GM23338 (cell line): ENCODE measurements at regions not wholly inside any gene's neighbourhood (a gene's known extent, or its start where the extent isn't known, plus 50 kb on each side); places are given as distances from the start of the nearest gene placed in this dataset.

Source experiments
- ATAC-seq: fragments of 200-7000 bp; cut with Tn5 transposase; 3 replicates; pipeline ENCODE4 v1.9.1; 2020
- DNase-seq: peaks from one replicate; pipeline ENCODE4 v3.0.0-alpha.2; 2015; ENCODE audit warnings: low spot score
- H2AFZ ChIP-seq: fragments of 200-600 bp; sonication (generic); 2 replicates; pipeline ENCODE4 v1.8.0; 2016; ENCODE audit warnings: antibody characterized with exemption, mild to moderate bottlenecking, moderate library complexity
- H3F3A ChIP-seq: fragments of 200-600 bp; sonication (generic); replicated peaks from 2 replicates; pipeline ENCODE4 v1.8.0; 2017; ENCODE audit warnings: antibody characterized with exemption, mixed run types, low read depth
- H3K27ac ChIP-seq: fragments of 200-600 bp; sonication (generic); 2 replicates; pipeline ENCODE4 v1.6.1; 2016; ENCODE audit warnings: low read depth
- H3K27me3 ChIP-seq: fragments of 200-600 bp; sonication (generic); 2 replicates; pipeline ENCODE4 v1.8.0; 2016; ENCODE audit warnings: mild to moderate bottlenecking, mixed run types, moderate library complexity; ENCODE audit not compliant: insufficient read depth
- H3K36me3 ChIP-seq: fragments of 200-600 bp; sonication (generic); 2 replicates; pipeline ENCODE4 v1.8.0; 2016; ENCODE audit warnings: mild to moderate bottlenecking; ENCODE audit not compliant: insufficient read depth
- H3K4me1 ChIP-seq: fragments of 200-600 bp; sonication (generic); 2 replicates; pipeline ENCODE4 v1.8.0; 2016; ENCODE audit warnings: mild to moderate bottlenecking, moderate library complexity; ENCODE audit not compliant: insufficient read depth
- H3K4me2 ChIP-seq: fragments of 200-600 bp; sonication (generic); 2 replicates; pipeline ENCODE4 v1.7.1; 2017; ENCODE audit warnings: mixed run types
- H3K4me3 ChIP-seq: fragments of 200-600 bp; sonication (generic); 2 replicates; pipeline ENCODE4 v1.6.1; 2016; ENCODE audit warnings: mixed run types
- H3K79me2 ChIP-seq: fragments of 200-600 bp; sonication (generic); replicated peaks from 2 replicates; pipeline ENCODE4 v1.8.0; 2017; ENCODE audit warnings: mild to moderate bottlenecking; ENCODE audit not compliant: insufficient read depth
- H3K9me2 ChIP-seq: fragments of 200-600 bp; sonication (generic); 2 replicates; pipeline ENCODE4 v1.8.0; 2017; ENCODE audit not compliant: insufficient read depth
- H4K20me1 ChIP-seq: fragments of 200-600 bp; sonication (generic); replicated peaks from 2 replicates; pipeline ENCODE4 v1.8.0; 2017; ENCODE audit warnings: mild to moderate bottlenecking; ENCODE audit not compliant: insufficient read depth
- H3K27ac Mint-ChIP-seq: 2 replicates; pipeline ENCODE4 v1.8.0; 2020; ENCODE audit warnings: inconsistent platforms, mild to moderate bottlenecking, moderate library complexity, mixed read lengths
- H3K27me3 Mint-ChIP-seq: 3 replicates; pipeline ENCODE4 v1.8.0; 2022; ENCODE audit warnings: low read depth, mild to moderate bottlenecking, moderate library complexity, mixed read lengths, inconsistent platforms; ENCODE audit not compliant: insufficient read depth, poor library complexity
- H3K36me3 Mint-ChIP-seq: 3 replicates; pipeline ENCODE4 v1.8.0; 2021; ENCODE audit warnings: low read depth, mild to moderate bottlenecking, inconsistent platforms, moderate library complexity, mixed read lengths
- H3K4me1 Mint-ChIP-seq: 3 replicates; pipeline ENCODE4 v1.8.0; 2020; ENCODE audit warnings: mild to moderate bottlenecking, inconsistent platforms, mixed read lengths
- H3K4me3 Mint-ChIP-seq: 3 replicates; pipeline ENCODE4 v1.8.0; 2021; ENCODE audit warnings: moderate library complexity, mild to moderate bottlenecking, inconsistent platforms, mixed read lengths
- H3K9me3 Mint-ChIP-seq: 3 replicates; pipeline ENCODE4 v1.8.0; 2020; ENCODE audit warnings: moderate library complexity, mild to moderate bottlenecking, inconsistent platforms, mixed read lengths
- CREB1 ChIP-seq: fragments of 250-450 bp; sonication (Bioruptor Pico); IDR thresholded peaks from 2 replicates; pipeline ENCODE4 v1.5.0; 2020; ENCODE audit warnings: low read depth, mild to moderate bottlenecking, moderate library complexity
- EZH2 ChIP-seq: fragments of 200-600 bp; sonication (generic); IDR thresholded peaks from one replicate; pipeline ENCODE4 v1.8.0; 2017; ENCODE audit warnings: antibody characterized with exemption, mild to moderate bottlenecking, low read depth; ENCODE audit not compliant: unreplicated experiment
- POLR2AphosphoS5 ChIP-seq: IDR thresholded peaks from 2 replicates; pipeline ENCODE4 v1.6.1; 2016; ENCODE audit warnings: antibody characterized with exemption, low read depth
- STAT1 ChIP-seq: IDR thresholded peaks from one replicate; pipeline ENCODE4 v1.6.1; 2016; ENCODE audit warnings: antibody characterized with exemption; ENCODE audit not compliant: unreplicated experiment
- TF ChIP-seq, protein P1 (sequence below), 2 experiments: fragments of 200-600 bp in 1 of 2; sonication (generic) in 1 of 2; conservative IDR thresholded peaks; 2 replicates each; pipeline versions ENCODE4 v1.5.1 to v1.6.1; 2016 to 2017; ENCODE audit warnings: antibody characterized with exemption in 2 of 2, low read depth in 2 of 2, mild to moderate bottlenecking in 2 of 2, moderate library complexity in 1 of 2
- TF ChIP-seq, protein P2 (sequence below): IDR thresholded peaks from one replicate; pipeline ENCODE4 v1.6.1; 2018; ENCODE audit warnings: antibody characterized with exemption; ENCODE audit not compliant: unreplicated experiment
- TF ChIP-seq, protein P3 (sequence below): fragments of 250-450 bp; sonication (Bioruptor Pico); IDR thresholded peaks from 2 replicates; pipeline ENCODE4 v1.5.0; 2020; ENCODE audit warnings: mild to moderate bottlenecking, moderate library complexity

DNA sequence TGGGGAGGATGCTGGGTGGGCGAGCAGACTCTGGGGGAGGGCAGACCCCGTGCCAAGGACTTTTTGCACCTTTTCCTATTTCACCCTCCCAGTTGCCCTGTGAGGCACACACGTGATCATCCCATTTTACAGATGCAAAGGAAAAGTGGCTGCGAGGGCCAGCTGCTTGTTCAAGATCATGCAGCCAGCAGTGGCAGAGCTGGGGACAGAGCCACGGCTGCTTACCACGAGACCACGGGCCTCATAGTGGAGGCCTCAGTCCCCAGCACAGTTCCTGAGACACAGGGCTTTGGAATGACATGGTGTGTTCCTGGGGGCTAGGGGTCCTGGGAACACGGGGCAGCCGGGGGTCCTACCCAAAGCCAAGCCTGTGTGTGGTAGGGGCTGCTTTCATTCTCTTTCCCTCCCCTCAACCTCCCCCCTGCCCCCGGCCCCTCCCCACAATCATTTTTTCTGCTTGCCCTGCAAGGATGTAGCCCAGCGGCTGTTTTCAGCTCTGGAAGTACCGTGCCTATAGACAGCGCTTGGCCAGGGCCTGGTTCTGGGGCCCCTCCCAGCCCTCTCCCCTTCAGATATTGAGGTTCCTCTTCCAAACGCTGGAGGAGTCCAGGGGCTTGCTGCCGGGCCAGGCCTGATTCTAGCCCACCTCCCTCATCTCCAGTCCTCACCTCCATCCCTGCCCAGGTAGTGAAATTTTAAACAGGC, 58.5 kb upstream of the IER5L start:
- no peak overlapping the region for H2AFZ ChIP-seq
- peak; percentile 54 for ATAC-seq
- H3K4me3 ChIP-seq = no peak overlapping the region

More for the DNA sequence above, 58.5 kb upstream of the IER5L start:
- no peak overlapping the region for H3K27ac Mint-ChIP-seq
- no peaks in the 10 kb centered on the region for H3K9me3 Mint-ChIP-seq
- H3K36me3 ChIP-seq = no peaks in the 10 kb centered on the region
- no peaks in the 10 kb centered on the region for H3K36me3 Mint-ChIP-seq
- peaks cover 8% of the 10 kb centered on the region for H3K27me3 Mint-ChIP-seq
- H3K27me3 ChIP-seq = no peaks in the 10 kb centered on the region
- H3K9me2 ChIP-seq = peaks cover 2% of the 10 kb centered on the region; the same call in 1 of the 2 replicates
- H3K4me1 ChIP-seq = no peaks in the 10 kb centered on the region
- peak overlapping the region; percentile 35; the same call in 1 of the 2 replicates for H3K4me2 ChIP-seq
- no peaks in the 10 kb centered on the region for H3K79me2 ChIP-seq
- DNase-seq = no peak
- no peak overlapping the region for H3K27ac ChIP-seq
- no peak for TF ChIP-seq EZH2
- TF ChIP-seq, protein P1, sequence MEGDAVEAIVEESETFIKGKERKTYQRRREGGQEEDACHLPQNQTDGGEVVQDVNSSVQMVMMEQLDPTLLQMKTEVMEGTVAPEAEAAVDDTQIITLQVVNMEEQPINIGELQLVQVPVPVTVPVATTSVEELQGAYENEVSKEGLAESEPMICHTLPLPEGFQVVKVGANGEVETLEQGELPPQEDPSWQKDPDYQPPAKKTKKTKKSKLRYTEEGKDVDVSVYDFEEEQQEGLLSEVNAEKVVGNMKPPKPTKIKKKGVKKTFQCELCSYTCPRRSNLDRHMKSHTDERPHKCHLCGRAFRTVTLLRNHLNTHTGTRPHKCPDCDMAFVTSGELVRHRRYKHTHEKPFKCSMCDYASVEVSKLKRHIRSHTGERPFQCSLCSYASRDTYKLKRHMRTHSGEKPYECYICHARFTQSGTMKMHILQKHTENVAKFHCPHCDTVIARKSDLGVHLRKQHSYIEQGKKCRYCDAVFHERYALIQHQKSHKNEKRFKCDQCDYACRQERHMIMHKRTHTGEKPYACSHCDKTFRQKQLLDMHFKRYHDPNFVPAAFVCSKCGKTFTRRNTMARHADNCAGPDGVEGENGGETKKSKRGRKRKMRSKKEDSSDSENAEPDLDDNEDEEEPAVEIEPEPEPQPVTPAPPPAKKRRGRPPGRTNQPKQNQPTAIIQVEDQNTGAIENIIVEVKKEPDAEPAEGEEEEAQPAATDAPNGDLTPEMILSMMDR (conservative IDR thresholded peaks at IDR 0.05; ENCODE audit: low read depth in 2 of 2) = no peak
- TF ChIP-seq POLR2AphosphoS5 = no peak
- TF ChIP-seq STAT1 = no peak
- TF ChIP-seq, protein P2, sequence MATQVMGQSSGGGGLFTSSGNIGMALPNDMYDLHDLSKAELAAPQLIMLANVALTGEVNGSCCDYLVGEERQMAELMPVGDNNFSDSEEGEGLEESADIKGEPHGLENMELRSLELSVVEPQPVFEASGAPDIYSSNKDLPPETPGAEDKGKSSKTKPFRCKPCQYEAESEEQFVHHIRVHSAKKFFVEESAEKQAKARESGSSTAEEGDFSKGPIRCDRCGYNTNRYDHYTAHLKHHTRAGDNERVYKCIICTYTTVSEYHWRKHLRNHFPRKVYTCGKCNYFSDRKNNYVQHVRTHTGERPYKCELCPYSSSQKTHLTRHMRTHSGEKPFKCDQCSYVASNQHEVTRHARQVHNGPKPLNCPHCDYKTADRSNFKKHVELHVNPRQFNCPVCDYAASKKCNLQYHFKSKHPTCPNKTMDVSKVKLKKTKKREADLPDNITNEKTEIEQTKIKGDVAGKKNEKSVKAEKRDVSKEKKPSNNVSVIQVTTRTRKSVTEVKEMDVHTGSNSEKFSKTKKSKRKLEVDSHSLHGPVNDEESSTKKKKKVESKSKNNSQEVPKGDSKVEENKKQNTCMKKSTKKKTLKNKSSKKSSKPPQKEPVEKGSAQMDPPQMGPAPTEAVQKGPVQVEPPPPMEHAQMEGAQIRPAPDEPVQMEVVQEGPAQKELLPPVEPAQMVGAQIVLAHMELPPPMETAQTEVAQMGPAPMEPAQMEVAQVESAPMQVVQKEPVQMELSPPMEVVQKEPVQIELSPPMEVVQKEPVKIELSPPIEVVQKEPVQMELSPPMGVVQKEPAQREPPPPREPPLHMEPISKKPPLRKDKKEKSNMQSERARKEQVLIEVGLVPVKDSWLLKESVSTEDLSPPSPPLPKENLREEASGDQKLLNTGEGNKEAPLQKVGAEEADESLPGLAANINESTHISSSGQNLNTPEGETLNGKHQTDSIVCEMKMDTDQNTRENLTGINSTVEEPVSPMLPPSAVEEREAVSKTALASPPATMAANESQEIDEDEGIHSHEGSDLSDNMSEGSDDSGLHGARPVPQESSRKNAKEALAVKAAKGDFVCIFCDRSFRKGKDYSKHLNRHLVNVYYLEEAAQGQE = no peak
- TF ChIP-seq, protein P3, sequence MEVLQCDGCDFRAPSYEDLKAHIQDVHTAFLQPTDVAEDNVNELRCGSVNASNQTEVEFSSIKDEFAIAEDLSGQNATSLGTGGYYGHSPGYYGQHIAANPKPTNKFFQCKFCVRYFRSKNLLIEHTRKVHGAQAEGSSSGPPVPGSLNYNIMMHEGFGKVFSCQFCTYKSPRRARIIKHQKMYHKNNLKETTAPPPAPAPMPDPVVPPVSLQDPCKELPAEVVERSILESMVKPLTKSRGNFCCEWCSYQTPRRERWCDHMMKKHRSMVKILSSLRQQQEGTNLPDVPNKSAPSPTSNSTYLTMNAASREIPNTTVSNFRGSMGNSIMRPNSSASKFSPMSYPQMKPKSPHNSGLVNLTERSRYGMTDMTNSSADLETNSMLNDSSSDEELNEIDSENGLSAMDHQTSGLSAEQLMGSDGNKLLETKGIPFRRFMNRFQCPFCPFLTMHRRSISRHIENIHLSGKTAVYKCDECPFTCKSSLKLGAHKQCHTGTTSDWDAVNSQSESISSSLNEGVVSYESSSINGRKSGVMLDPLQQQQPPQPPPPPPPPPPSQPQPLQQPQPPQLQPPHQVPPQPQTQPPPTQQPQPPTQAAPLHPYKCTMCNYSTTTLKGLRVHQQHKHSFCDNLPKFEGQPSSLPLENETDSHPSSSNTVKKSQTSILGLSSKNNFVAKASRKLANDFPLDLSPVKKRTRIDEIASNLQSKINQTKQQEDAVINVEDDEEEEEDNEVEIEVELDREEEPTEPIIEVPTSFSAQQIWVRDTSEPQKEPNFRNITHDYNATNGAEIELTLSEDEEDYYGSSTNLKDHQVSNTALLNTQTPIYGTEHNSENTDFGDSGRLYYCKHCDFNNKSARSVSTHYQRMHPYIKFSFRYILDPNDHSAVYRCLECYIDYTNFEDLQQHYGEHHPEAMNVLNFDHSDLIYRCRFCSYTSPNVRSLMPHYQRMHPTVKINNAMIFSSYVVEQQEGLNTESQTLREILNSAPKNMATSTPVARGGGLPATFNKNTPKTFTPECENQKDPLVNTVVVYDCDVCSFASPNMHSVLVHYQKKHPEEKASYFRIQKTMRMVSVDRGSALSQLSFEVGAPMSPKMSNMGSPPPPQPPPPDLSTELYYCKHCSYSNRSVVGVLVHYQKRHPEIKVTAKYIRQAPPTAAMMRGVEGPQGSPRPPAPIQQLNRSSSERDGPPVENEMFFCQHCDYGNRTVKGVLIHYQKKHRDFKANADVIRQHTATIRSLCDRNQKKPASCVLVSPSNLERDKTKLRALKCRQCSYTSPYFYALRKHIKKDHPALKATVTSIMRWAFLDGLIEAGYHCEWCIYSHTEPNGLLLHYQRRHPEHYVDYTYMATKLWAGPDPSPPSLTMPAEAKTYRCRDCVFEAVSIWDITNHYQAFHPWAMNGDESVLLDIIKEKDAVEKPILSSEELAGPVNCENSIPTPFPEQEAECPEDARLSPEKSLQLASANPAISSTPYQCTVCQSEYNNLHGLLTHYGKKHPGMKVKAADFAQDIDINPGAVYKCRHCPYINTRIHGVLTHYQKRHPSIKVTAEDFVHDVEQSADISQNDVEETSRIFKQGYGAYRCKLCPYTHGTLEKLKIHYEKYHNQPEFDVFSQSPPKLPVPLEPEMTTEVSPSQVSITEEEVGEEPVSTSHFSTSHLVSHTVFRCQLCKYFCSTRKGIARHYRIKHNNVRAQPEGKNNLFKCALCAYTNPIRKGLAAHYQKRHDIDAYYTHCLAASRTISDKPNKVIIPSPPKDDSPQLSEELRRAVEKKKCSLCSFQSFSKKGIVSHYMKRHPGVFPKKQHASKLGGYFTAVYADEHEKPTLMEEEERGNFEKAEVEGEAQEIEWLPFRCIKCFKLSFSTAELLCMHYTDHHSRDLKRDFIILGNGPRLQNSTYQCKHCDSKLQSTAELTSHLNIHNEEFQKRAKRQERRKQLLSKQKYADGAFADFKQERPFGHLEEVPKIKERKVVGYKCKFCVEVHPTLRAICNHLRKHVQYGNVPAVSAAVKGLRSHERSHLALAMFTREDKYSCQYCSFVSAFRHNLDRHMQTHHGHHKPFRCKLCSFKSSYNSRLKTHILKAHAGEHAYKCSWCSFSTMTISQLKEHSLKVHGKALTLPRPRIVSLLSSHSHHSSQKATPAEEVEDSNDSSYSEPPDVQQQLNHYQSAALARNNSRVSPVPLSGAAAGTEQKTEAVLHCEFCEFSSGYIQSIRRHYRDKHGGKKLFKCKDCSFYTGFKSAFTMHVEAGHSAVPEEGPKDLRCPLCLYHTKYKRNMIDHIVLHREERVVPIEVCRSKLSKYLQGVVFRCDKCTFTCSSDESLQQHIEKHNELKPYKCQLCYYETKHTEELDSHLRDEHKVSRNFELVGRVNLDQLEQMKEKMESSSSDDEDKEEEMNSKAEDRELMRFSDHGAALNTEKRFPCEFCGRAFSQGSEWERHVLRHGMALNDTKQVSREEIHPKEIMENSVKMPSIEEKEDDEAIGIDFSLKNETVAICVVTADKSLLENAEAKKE (CRISPR knock-in tag) = no peak
- no peak for TF ChIP-seq CREB1 (CRISPR knock-in tag)
- H3K4me3 Mint-ChIP-seq = no peak overlapping the region; the same call in 2 of the 3 replicates
- H3F3A ChIP-seq = 0 out of 2 replicates have a peak, but pooled peaks cover 2% of the 10 kb centered on the region
- H4K20me1 ChIP-seq = no peaks in the 10 kb centered on the region; the same call in 1 of the 2 replicates
- peaks cover 8% of the 10 kb centered on the region for H3K4me1 Mint-ChIP-seq
